ENCODE measurements at regions not wholly inside any gene's neighbourhood (a gene's known extent, or its start where the extent isn't known, plus 50 kb on each side); places are given as distances from the start of the nearest gene placed in this dataset.

DNA sequence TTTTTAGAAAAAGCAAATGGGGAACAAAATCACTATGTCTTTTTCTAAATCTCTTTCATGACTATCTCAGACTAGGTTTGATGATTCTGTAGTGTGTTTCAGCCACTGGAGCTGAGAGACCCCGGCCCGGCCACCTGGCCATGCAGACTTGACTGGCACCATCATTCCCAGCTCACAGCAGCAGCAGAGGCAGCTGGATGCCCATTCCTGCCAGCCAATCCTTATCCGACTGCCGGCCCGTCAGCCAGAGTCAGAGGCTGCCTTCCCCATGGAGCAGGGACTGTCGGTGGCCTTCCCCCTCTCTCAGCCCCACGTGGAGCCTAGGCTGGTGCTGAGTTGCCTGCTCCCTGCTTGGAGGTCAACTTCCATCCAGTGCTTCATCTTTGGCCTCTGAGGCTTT lies 56.0 kb upstream of the WSB1 start:
- H3K4me3 Mint-ChIP-seq: no peak overlapping the region
- POLR2A ChIA-PET: no interaction called here
- H3K9me3 Mint-ChIP-seq: no peaks in the 10 kb centered on the region
- DNase-seq: no peak
- H3K27ac Mint-ChIP-seq: no peak overlapping the region
- H3K4me1 Mint-ChIP-seq: peaks cover 19% of the 10 kb centered on the region
- peaks cover 10% of the 10 kb centered on the region for H3K27me3 Mint-ChIP-seq
- CTCF ChIA-PET: interaction anchor here (0.6 to 4.9 kb wide), 9 partner anchors 21 to 568 kb away, joined by 3 to 29 read pairs (median 5); partner anchors contain the start of gene WSB1
- no peaks in the 10 kb centered on the region for H3K36me3 Mint-ChIP-seq (ENCODE audit: low read depth)

DNA sequence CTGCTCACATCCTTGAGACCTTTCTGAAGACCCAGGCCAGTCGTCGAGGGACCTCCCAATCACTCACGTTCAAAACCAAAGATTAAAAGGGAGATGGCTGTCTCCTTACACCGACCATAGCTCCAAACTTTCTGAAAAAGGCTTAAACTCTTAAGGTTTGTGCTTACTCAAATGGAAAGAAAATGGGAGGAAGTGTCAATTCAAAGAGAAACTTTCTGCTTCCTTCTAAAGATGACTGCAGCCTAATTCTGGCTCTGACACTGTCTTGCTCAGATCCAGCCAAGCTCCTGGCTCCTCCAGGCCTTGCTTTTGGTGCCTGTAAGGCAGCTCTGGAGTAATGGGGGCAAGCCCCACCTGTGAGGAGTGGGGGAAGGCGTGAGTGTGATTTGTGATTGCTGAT lies 54.9 kb upstream of the WSB1 start:
- Mint-ChIP-seq H3K9me3 (no peaks in the 10 kb centered on the region), H3K4me3 (no peak overlapping the region), H3K4me1 (peaks cover 19% of the 10 kb centered on the region), H3K27ac (no peak overlapping the region), H3K27me3 (peaks cover 12% of the 10 kb centered on the region), H3K36me3 (ENCODE audit: low read depth) (no peaks in the 10 kb centered on the region)
- no peak for DNase-seq
- ChIA-PET POLR2A (no interaction called here), CTCF (interaction anchor here (3.5 to 4.9 kb wide), 2 partner anchors 94 to 362 kb away, joined by 22 to 29 read pairs; no protein-coding TSS in a partner anchor)

DNA sequence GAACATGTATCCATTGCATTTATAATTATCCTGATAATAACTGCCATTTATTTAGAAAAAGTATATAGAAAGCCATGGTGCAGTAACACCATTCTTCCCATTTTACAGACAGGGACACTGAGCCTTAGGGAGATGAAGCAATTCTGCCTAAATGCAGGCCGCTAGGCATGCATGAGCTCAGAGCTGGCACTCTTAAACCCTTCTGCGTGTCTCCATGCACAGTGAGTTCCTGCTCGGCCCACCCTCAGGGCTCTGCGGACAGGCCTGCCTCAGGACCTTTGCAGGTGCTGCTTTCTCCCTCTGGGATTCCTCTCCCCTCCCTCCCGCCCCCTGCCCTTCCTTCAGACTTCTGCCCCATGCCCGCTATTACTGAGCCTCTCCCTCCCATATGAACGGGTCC lies 54.3 kb upstream of the WSB1 start:
- DNase-seq: no peak
- Mint-ChIP-seq H3K4me1 (peaks cover 19% of the 10 kb centered on the region), H3K4me3 (no peak overlapping the region), H3K9me3 (no peaks in the 10 kb centered on the region), H3K27me3 (peaks cover 14% of the 10 kb centered on the region), H3K27ac (no peak overlapping the region), H3K36me3 (ENCODE audit: low read depth) (no peaks in the 10 kb centered on the region)
- ChIA-PET CTCF (interaction anchor here (3.5 to 4.9 kb wide), 2 partner anchors 93 to 361 kb away, joined by 22 to 29 read pairs; no protein-coding TSS in a partner anchor), POLR2A (no interaction called here)

DNA sequence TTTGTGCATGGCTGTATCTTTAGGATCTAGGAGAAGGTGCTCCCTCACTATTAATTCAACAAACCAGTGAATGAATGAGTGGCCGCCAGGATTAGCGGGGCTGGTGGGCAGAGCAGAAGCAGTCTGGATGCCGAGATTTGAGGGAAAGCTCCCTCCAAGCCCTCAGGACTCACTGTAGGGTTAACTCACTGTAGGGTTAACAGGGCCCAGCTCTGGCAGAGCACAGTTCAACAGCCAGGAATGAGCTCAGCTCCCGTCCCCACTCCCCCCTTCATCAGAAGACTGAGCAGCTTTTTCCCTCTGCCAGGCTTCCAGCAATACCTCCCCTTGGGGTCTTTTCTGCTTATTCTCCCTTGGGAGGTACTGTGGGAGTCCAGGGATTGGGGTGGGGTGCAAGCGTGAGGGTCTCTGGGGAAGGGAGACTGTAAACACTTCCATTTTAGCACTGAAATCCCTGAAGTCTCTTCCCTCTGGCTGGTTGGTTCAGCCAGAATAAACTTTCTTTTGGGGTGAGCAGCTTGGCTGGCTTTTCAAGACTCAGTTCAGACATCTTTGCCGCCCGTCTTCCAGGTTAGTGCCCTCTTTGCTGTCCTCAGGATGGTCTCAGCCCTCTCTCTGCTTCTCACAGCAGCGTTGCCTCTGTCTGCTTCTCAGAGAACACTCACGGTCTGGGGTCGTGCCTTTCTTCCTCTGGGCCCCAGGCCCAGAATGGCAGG lies 53.7 kb upstream of the WSB1 start:
- peaks cover 20% of the 10 kb centered on the region for H3K4me1 Mint-ChIP-seq
- DNase-seq: no peak
- no peak overlapping the region for H3K4me3 Mint-ChIP-seq
- no peaks in the 10 kb centered on the region for H3K9me3 Mint-ChIP-seq
- ChIA-PET CTCF (no interaction called here), POLR2A (interaction anchor here (0.6 kb wide), 1 partner anchor 55 kb away, joined by 7 read pairs; no protein-coding TSS in a partner anchor)
- H3K36me3 Mint-ChIP-seq (ENCODE audit: low read depth): no peaks in the 10 kb centered on the region
- H3K27ac Mint-ChIP-seq: no peak overlapping the region
- peaks cover 14% of the 10 kb centered on the region for H3K27me3 Mint-ChIP-seq

DNA sequence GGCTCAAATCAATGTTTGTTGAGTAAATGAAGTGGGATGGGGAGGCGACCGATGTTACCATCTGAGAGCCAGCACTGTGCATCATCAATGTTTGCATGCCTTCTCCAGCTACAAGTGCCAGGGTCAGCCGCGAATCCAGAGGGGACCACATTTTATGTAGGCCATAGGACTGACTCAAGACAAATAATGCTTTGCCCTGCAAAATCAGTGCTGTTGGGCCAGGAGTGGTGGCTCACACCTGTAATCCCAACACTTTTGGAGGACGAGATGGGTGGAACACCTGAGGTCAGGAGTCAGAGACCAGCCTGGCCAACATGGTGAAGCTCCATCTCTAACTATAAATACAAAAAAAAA lies 53.1 kb upstream of the WSB1 start:
- POLR2A ChIA-PET: interaction anchor here (0.6 kb wide), 1 partner anchor 55 kb away, joined by 7 read pairs; no protein-coding TSS in a partner anchor
- H3K36me3 Mint-ChIP-seq (ENCODE audit: low read depth): no peaks in the 10 kb centered on the region
- H3K4me3 Mint-ChIP-seq: no peak overlapping the region
- peaks cover 12% of the 10 kb centered on the region for H3K27me3 Mint-ChIP-seq
- no peak for DNase-seq
- peaks cover 24% of the 10 kb centered on the region for H3K4me1 Mint-ChIP-seq
- no peak overlapping the region for H3K27ac Mint-ChIP-seq
- CTCF ChIA-PET: interaction anchor here (0.6 kb wide), 1 partner anchor 509 kb away, joined by 6 read pairs; no protein-coding TSS in a partner anchor
- no peaks in the 10 kb centered on the region for H3K9me3 Mint-ChIP-seq

DNA sequence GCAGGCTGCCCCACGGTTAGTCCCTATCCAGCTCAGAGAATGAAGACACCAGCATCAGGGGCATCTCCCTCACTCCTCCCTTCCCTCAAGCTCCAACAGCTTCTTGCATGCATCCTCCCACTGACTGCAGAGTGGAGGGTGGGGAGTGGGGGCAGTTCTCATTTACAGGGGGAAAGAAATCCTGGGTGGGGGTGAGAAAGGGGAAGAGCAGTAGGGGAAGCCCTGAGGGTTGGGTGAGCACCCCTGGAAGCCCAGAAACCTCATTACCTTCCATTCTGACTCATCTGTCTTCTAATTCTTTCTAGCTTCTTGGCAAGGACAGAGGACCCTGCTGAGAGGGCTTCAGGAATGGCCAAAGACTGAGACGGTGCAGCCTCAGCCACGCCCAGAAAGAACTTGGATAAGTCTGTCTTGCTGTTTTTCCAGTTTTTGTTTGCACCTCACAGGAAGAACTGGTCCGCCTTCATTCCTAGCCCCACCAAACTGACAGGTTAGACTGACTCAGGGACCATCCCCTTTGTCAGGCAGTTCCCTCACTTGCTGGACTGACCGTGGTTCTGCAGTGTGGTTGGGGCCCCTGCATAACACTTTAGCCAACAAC lies 52.5 kb upstream of the WSB1 start:
- Mint-ChIP-seq H3K27me3 (peaks cover 12% of the 10 kb centered on the region), H3K36me3 (ENCODE audit: low read depth) (no peaks in the 10 kb centered on the region), H3K4me1 (peaks cover 24% of the 10 kb centered on the region), H3K4me3 (no peak overlapping the region), H3K27ac (no peak overlapping the region), H3K9me3 (no peaks in the 10 kb centered on the region)
- ChIA-PET CTCF (interaction anchor here (0.6 to 1.2 kb wide), 2 partner anchors 413 to 508 kb away, joined by 3 to 6 read pairs; no protein-coding TSS in a partner anchor), POLR2A (no interaction called here)
- DNase-seq: no peak

DNA sequence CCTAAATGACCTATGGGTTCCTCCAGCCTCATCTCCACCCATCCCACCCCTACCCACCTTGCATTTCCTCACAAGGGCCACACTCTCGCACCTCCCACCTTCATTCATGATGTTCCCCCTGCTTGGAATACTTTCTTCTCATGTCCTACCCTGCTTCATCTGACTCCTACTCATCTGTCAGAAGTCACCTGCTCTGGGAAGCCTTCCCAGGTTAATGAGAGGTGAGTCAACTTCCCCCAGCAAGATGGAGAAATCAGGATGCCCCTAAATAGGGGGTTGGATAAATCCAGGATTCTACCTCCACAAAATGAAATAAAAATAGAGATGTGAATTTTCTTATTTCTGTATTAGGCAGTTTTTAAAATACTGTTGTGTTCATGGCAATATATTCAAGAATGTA lies 51.0 kb upstream of the WSB1 start:
- no peak for DNase-seq
- no peaks in the 10 kb centered on the region for H3K36me3 Mint-ChIP-seq (ENCODE audit: low read depth)
- peaks cover 24% of the 10 kb centered on the region for H3K4me1 Mint-ChIP-seq
- ChIA-PET CTCF (no interaction called here), POLR2A (no interaction called here)
- H3K9me3 Mint-ChIP-seq: no peaks in the 10 kb centered on the region
- H3K27ac Mint-ChIP-seq: no peak overlapping the region
- no peak overlapping the region for H3K4me3 Mint-ChIP-seq
- H3K27me3 Mint-ChIP-seq: peaks cover 10% of the 10 kb centered on the region

DNA sequence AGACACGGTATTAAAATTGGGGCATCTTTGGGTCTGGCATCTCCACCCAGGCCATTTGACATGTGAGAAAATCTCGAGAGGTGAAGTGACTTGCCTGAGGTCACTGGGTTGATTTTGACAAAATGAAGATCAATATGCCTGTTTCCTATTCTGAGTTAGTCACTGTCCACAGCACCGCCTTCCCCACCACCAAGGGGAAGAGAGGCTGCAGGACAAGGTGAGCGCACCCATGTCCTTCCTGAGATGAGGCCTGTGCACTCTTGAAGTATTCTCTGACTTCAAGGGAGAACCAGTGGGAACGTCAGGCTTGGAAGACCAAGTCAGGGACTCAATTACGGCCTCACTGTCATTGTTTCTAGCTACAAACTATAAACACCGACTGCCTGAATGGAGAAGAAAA lies 49.9 kb upstream of the WSB1 start:
- ChIA-PET POLR2A (no interaction called here), CTCF (interaction anchor here (0.6 kb wide), 1 partner anchor 289 kb away, joined by 4 read pairs; no protein-coding TSS in a partner anchor)
- Mint-ChIP-seq H3K9me3 (no peaks in the 10 kb centered on the region), H3K27ac (no peak overlapping the region), H3K27me3 (peaks cover 10% of the 10 kb centered on the region), H3K4me3 (no peak overlapping the region), H3K4me1 (peaks cover 17% of the 10 kb centered on the region), H3K36me3 (ENCODE audit: low read depth) (no peaks in the 10 kb centered on the region)
- DNase-seq: no peak

All from activated CD4-positive, alpha-beta T cell treated with anti-CD3 and anti-CD28 coated beads, Interleukin-2, amount 10 ng/mL, durations not matched to agents 7 days and 5 days (primary cell).